ENCODE measurements at regions not wholly inside any gene's neighbourhood (a gene's known extent, or its start where the extent isn't known, plus 50 kb on each side); places are given as distances from the start of the nearest gene placed in this dataset.

GRCh38 chr11:128407962-128408361 is 179.4 kb downstream of the ETS1 start:
- DNase-seq: no peak

- no peak for DNase-seq
Measured at GRCh38 chr11:128405714-128406662, 181.4 kb downstream of the ETS1 start.

GRCh38 chr11:128405112-128405511 is 182.2 kb downstream of the ETS1 start:
- DNase-seq: no peak

DNA sequence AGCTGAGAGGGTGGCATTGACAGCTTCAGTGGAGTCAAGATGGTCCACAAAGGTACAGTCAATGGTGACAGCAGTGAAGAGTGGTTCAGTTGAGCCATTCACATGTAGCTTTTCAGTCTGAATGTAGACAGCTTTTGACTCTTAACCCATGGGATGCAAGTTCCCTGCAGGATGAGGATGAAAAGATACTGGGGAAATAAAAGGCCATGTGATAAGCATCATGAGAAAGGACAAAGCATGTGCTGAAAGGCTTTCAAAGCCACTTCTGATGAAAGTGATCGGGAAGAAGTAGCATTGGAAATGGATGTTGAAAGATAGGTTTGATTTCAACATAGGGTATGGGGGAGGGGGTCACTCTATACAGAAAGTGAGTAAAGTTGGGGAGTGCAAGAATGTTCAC is 182.9 kb downstream of the ETS1 start:
- no peak for DNase-seq

- DNase-seq: no peak
Measured at GRCh38 chr11:128400382-128401203, 186.8 kb downstream of the ETS1 start.

DNA sequence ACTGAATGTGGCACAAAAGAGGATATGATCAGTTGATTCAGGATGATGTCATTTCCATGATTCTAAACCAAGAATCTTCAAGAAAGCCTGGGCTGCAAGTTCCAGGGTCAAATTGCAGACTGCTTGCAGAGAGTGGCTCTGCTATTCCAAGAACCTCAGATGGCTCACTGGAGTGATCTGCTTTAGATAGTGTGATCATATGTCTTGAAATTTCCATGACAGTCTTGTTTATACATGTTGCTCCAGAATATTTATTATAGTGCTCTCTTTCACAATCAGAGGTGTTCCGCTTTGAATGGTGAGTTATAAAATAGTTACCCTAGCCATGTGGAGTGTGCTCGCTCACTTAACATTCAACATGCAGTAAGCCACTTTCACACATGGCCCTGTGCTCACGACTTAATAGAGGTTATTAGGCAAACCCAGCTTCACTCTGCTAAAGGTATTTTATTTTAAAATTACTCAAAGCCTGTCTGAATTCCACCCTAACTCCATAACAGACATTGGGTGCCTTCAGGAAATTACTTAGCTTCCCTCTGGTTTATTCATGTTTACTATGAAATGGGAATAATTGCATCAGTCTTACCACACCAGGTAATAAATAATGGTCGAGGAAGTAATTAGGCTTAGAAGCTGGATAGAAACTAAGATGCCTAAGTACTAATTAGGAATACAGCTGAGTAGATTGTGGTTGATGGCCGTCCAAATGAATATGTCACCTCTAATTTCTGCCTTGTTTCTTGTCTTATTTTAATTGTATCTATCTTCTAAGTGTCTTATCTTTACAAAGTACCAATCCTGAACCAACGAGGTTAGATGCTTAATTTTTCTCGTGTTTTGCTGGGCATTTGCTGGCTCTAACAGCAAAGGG is 187.9 kb downstream of the ETS1 start:
- no peak for DNase-seq

DNA sequence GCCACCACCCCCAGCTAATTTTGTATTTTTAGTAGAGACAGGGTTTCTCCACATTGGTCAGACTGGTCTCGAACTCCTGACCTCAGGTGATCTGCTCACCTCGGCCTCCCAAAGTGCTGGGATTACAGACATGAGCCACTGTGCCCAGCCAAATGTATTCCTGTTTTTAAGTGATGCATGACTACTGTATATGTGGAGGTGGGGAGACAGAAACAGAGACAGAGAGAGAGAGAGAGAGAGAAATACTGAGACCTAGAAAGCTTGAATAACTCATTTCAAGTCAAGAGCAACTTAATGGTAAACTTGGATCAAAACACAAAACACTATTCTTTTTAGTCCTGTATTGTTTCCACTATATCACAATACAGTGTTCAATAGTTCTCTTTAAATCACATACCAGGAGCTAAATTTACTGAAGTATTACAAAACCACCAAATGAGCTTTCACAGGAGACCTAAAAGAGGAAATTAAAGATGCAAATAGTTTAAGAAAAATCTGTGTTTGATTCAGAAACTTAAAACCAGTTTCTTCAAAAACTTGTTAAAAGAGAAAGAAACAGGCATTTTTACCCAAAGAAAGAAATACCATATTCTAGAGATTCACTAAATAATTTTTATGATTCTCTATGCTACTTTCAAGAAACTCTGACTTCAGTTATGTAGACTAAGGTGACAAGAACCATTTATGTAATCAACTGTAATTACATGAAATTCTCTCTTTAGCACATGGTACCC is 188.7 kb downstream of the ETS1 start:
- DNase-seq: no peak

GRCh38 chr11:128397362-128397761 is 190.0 kb downstream of the ETS1 start:
- no peak for DNase-seq

DNA sequence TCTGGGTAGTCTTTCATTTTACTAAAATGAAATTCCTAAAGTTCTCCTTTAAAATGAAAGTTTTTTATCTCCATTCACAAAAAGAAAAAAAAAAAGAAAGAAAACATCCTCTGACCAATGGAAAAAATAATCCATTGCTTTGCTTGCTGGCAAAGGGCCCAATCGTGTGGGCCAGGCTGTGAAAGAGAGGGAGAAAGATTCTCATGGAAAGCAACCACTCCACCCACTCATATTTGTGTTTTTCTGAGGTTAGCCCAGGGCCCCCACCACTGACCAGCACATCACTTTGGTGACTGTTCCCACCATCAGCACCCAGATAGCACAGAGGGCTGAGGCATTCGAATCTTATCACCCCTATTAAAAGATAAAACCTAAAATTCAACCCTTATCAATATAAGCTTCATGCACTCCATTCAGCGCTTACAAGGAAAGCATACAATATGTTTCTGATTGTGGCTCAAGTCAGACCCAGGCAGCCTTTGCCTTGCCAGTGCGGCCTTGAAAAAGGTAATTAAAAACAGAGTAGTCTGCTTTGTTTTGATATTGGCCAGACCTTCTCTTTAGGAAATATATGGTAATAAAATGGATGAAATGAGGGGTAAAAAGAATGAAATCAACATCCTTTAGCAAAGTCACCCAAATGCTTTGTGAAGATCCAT is 192.8 kb downstream of the ETS1 start:
- no peak for DNase-seq

DNA sequence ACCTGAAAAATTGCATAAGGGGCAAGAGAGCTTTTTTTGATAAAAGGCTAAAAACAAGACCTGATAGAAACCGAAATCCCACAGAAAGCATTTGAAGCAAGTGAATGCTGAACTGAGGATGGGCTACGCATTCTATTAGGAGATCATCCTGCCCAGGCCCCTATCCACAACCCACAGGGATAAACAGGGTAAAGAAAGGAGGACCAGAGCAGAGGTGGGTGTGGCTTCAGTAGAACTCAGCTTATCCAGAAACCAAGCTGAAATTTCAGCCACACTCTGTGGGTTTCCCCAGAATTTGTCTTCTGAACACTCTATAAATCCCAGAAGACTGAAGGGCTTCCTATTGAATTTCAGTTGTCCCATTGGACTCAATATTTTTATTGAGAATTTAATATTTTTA is 195.1 kb downstream of the ETS1 start:
- DNase-seq: no peak

DNA sequence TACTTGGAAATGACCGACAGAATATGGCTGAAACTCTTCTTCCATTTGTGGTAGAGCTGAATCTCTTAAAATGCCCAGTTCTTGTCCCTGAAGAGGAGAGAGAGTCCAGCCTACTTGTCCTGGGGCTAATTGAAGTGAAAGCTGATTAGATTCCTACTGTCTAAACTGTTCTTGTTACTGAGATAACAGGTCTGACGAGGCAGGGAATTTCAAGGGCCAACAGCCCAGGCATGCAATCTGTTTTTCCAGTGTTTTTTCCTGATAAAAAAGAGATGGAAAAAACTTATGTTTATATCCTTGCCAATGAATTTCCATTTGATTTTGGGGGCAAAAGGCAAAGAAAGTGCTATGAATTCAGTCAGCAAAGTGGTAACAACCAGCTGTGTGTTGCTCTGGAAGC is 195.5 kb downstream of the ETS1 start:
- DNase-seq: no peak

DNA sequence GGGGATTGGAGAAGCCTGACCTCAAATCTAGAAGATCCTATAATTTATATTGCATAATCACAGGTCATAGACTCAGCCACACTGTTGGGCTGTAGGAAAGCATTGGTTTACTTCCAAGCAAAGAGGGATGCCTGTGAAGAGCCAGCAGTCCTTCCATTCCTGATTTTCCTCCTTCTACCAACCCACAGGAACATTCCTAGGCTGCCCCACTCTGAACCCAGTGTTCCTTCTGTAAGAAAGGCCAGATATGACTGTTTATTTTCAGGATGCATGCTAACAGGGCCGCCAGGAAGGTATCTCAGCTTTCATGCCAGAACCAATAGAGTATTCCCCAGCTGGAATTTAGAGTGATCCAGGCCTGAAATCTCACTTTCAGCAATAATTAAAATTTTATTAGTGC is 197.1 kb downstream of the ETS1 start:
- DNase-seq: no peak

DNA sequence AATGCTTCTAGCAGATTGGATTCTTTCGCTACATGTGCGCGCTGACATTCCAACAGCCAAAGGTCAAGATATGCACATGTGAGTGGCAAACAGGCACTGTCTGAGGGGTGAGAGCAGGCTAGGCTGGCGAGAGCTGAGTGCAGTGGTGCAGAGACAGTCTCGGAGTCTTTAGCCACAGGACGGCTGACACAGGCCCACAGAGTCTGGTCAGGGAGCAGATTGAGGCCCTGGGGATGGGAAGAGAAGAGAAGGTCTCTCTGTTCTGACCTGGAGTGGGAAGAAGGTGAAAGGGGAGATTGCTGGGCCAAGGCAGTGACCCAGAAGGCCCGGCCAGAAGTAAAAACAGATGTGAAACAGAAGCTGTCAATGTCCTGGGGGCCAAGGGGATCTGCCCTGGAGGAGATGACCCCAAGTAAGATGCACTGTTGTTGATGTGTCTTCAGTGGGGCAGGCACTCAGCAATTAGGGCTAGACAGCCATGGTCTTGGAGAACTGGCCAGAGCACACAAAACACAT is 197.8 kb downstream of the ETS1 start:
- DNase-seq: no peak

DNA sequence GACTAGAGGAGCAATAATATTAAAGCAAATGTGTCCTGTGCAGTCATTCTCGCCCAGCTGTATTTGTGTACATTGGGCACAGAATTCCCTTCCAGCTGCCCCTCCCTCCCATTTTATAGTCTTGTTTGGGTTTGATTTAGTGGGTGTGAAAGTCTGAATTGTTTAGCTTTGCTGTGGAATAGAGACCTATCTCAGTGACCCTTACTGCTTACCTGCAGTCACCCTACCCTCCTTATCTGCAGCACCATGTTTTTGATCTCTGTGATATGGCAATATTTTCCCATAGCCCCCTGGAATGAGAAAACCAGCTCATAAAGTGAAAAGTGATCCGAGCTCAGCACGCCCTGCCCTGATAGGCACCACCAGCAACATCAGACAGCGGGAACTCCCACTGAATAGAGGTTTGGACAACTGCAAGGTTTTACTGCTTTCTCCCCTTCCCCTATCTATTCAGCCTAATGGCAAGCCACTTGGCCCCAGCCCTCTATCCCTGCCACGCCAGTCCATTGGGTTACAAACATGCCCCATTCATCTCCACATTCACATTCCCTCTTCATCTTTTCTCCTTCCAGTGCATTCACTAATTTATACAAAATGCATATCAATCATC is 199.0 kb downstream of the ETS1 start:
- no peak for DNase-seq

- DNase-seq: peak; percentile 59
Measured at GRCh38 chr11:128379587-128380580, 207.5 kb downstream of the ETS1 start.

DNA sequence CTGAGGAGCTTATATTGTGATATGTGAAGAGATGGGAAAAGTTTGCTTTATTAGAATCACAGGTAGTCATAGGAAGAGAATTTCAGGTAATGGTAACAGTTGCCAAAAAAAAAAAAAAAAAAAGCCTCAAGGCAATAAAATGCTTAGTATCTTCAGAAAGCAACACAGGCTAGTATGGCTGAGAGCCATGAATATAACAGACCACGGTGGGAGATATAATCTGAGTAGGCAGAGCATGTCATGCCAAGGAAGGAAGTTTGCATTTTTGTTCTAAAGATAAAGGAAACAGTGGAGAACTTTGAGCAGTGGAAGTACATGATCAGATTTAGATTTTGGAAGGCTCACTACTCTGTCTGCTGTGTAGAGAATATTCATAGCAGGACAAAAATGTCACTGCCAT is 211.4 kb downstream of the ETS1 start:
- DNase-seq: no peak

- DNase-seq: no peak
Measured at GRCh38 chr11:128374026-128374425, 213.3 kb downstream of the ETS1 start.

DNA sequence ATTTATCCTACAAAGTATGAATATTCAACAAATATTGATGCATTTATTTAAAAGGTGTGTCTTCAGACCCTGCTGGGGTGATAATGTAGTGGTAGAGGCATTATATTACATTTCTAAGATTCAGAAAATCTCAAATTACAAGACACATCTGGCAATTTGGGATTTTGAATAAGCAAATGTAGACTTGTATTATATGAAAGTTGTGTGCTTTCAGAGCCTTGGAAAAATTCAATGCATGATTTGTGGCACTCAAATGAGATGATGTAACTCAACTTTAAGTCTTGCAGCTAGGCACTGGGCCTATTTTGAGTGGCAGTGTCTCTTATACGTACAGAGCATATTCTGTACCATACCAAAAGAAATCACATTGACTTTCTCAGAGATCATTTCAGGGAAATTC is 214.4 kb downstream of the ETS1 start:
- no peak for DNase-seq

DNA sequence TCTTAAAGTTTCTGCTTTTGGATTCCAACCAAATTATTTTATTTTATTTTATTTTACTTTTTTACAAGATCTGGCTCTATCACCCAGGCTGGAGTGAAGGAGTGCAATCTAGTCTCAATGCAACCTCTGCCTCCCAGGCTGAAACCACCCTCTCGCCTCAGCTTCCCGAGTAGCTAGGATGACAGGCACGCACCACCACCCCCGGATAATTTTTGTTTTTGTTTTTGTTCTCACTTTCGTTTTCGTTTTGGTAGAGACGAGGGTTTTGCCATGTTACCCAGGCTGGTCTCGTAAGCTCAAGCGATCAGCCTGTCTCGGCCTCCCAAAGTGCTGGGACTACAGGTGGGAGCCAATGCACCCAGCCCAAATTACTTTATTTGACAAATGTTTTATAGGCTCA is 219.8 kb downstream of the ETS1 start:
- peak; percentile 52 for DNase-seq

DNA sequence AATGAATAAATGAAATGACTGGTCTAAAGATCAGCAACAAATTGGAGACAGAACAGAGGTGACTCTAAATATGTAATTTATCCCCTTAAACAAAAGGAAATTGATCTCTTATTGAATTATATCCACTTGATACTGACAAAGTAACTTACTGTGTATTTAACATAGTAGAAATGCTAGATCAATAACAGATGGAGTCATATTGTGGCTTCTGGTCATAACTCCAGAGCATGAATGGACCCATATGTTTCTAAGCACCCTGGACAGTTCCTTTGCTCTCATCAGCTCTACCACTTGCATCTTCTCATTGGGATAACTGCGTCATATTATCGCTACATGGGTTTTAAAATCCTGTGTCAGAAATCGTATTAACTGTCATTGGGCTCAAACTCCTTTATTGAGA is 222.3 kb downstream of the ETS1 start:
- peak; percentile 17 for DNase-seq

Measured in CD4-positive, alpha-beta T cell treated with Interleukin-17A for 4 hours (primary cell).